Mesenchymal stem cell (in vitro differentiated cells and primary cell): ENCODE measurements at regions not wholly inside any gene's neighbourhood (a gene's known extent, or its start where the extent isn't known, plus 50 kb on each side); places are given as distances from the start of the nearest gene placed in this dataset.

Experiments
- DNase-seq: peaks from one replicate; pipeline ENCODE4 v3.0.0-alpha.2; 2013
- H2AFZ ChIP-seq: one replicate; pipeline ENCODE4 v1.6.1; 2013; ENCODE audit warnings: low read depth, mild to moderate bottlenecking, control low read depth, inconsistent platforms, low read length, moderate library complexity
- H2AK5ac ChIP-seq: 2 replicates; pipeline ENCODE4 v1.6.1; 2013; ENCODE audit warnings: low read length, moderate library complexity, mild to moderate bottlenecking, inconsistent platforms; ENCODE audit not compliant: severe bottlenecking
- H2BK120ac ChIP-seq: one replicate; pipeline ENCODE4 v1.6.1; 2013; ENCODE audit warnings: low read depth, mild to moderate bottlenecking, inconsistent platforms, low read length, moderate library complexity
- H2BK12ac ChIP-seq, 2 experiments: one replicate each; pipeline ENCODE4 v1.6.1; 2013; ENCODE audit warnings: inconsistent platforms in 2 of 2, low read length in 2 of 2, mild to moderate bottlenecking in 2 of 2, moderate library complexity in 2 of 2, control low read depth in 1 of 2
- H2BK15ac ChIP-seq: one replicate; pipeline ENCODE4 v1.6.1; 2013; ENCODE audit warnings: mild to moderate bottlenecking, low read depth, inconsistent platforms; ENCODE audit not compliant: poor library complexity, severe bottlenecking
- H2BK5ac ChIP-seq: 2 replicates; pipeline ENCODE4 v1.6.1; 2013; ENCODE audit warnings: low read depth, mild to moderate bottlenecking, low read length, control low read depth, inconsistent platforms; ENCODE audit not compliant: poor library complexity, severe bottlenecking
- H3K14ac ChIP-seq, 2 experiments: one replicate each; pipeline ENCODE4 v1.6.1; 2013; ENCODE audit warnings: inconsistent platforms in 2 of 2, low read length in 2 of 2, control low read depth in 1 of 2, mild to moderate bottlenecking in 1 of 2, moderate library complexity in 1 of 2
- H3K18ac ChIP-seq, 2 experiments: one replicate each; pipeline ENCODE4 v1.6.1; 2013; ENCODE audit warnings: inconsistent platforms in 2 of 2, low read length in 2 of 2, control low read depth in 1 of 2, low read depth in 1 of 2, mild to moderate bottlenecking in 1 of 2
- H3K23ac ChIP-seq, 2 experiments: one replicate each; pipeline ENCODE4 v1.6.1; 2013; ENCODE audit warnings: inconsistent platforms in 2 of 2, low read length in 2 of 2, mild to moderate bottlenecking in 2 of 2, moderate library complexity in 2 of 2, control low read depth in 1 of 2
- H3K27ac ChIP-seq: 2 replicates; pipeline ENCODE4 v1.5.1; 2013; ENCODE audit warnings: mild to moderate bottlenecking, moderate library complexity, low read length, control low read depth, inconsistent platforms; ENCODE audit not compliant: poor library complexity, severe bottlenecking
- H3K27me3 ChIP-seq, 2 experiments: 2 replicates each; pipeline versions ENCODE4 v1.6.1 to v1.7.0; 2013; ENCODE audit warnings: low read length in 2 of 2, mild to moderate bottlenecking in 2 of 2, moderate library complexity in 2 of 2, control low read depth in 1 of 2, inconsistent platforms in 1 of 2; ENCODE audit not compliant: control insufficient read depth in 1 of 2, insufficient read depth in 1 of 2
- H3K36me3 ChIP-seq, 2 experiments: 2 replicates each; pipeline versions ENCODE4 v1.6.1 to v1.7.0; 2013; ENCODE audit warnings: low read length in 2 of 2, control low read depth in 1 of 2, inconsistent platforms in 1 of 2, low read depth in 1 of 2, mild to moderate bottlenecking in 1 of 2; ENCODE audit not compliant: insufficient read depth in 2 of 2, control insufficient read depth in 1 of 2
- H3K4ac ChIP-seq, 2 experiments: one replicate each; pipeline ENCODE4 v1.6.1; 2013; ENCODE audit warnings: inconsistent platforms in 2 of 2, low read length in 2 of 2, mild to moderate bottlenecking in 2 of 2, moderate library complexity in 2 of 2, control low read depth in 1 of 2, low read depth in 1 of 2
- H3K4me1 ChIP-seq: 2 replicates; pipeline ENCODE4 v1.6.1; 2013; ENCODE audit warnings: low read depth, low read length, control low read depth; ENCODE audit not compliant: control insufficient read depth, insufficient read depth
- H3K4me2 ChIP-seq: 2 replicates; pipeline ENCODE4 v1.6.1; 2013; ENCODE audit warnings: low read length, mild to moderate bottlenecking, inconsistent platforms; ENCODE audit not compliant: poor library complexity, severe bottlenecking
- H3K4me3 ChIP-seq, 2 experiments: 2 replicates each; pipeline versions ENCODE4 v1.5.1 to v1.7.0; 2013; ENCODE audit warnings: low read length in 2 of 2, mild to moderate bottlenecking in 2 of 2, control low read depth in 1 of 2, low read depth in 1 of 2; ENCODE audit not compliant: insufficient read depth in 1 of 2
- H3K79me1 ChIP-seq: replicated peaks from 2 replicates; pipeline ENCODE4 v1.6.1; 2013; ENCODE audit warnings: mild to moderate bottlenecking, control low read depth, low read length, inconsistent platforms; ENCODE audit not compliant: poor library complexity, severe bottlenecking
- H3K9ac ChIP-seq: 2 replicates; pipeline ENCODE4 v1.7.0; 2013; ENCODE audit warnings: mild to moderate bottlenecking, low read length, moderate library complexity
- H3K9me3 ChIP-seq: 2 replicates; pipeline ENCODE4 v1.7.0; 2013; ENCODE audit warnings: mild to moderate bottlenecking, low read length; ENCODE audit not compliant: control insufficient read depth
- H4K8ac ChIP-seq: one replicate; pipeline ENCODE4 v1.6.1; 2013; ENCODE audit warnings: inconsistent platforms, mild to moderate bottlenecking, low read length, moderate library complexity
- H4K91ac ChIP-seq: one replicate; pipeline ENCODE4 v1.6.1; 2013; ENCODE audit warnings: mild to moderate bottlenecking, low read length, inconsistent platforms
- WGBS: methylation state at CpG from one replicate; pipeline ENCODE4 v1.1.7; 2013; ENCODE audit warnings: mixed read lengths; 5-methylcytosine and 5-hydroxymethylcytosine counted together

GRCh38 chr13:91101381-91101780 lies 246.1 kb upstream of the MIR17HG start:
- H2BK5ac ChIP-seq, result no peak overlapping the region
- no peak overlapping the region for H2AK5ac ChIP-seq
- H3K9me3 ChIP-seq, result no peaks in the 10 kb centered on the region
- H3K18ac ChIP-seq, result no peak overlapping the region
- H3K9ac ChIP-seq, result no peak overlapping the region
- H3K36me3 ChIP-seq, result no peaks in the 10 kb centered on the region
- H2BK120ac ChIP-seq, result no peak overlapping the region
- no peak overlapping the region for H3K23ac ChIP-seq
- no peak overlapping the region for H2BK15ac ChIP-seq
- no peak overlapping the region for H3K14ac ChIP-seq
- H3K79me1 ChIP-seq, result no peaks in the 10 kb centered on the region
- no peak overlapping the region for H3K4me3 ChIP-seq
- no peak overlapping the region for H3K4me2 ChIP-seq
- no peak overlapping the region for H4K8ac ChIP-seq
- H3K4me1 ChIP-seq, result no peaks in the 10 kb centered on the region
- H2AFZ ChIP-seq, result no peak overlapping the region
- WGBS, result 66% methylated on average over 2 of the region's 2 CpGs
- no peak overlapping the region for H4K91ac ChIP-seq
- H3K27ac ChIP-seq, result no peak overlapping the region
- H3K4ac ChIP-seq, result no peak overlapping the region
- H3K27me3 ChIP-seq, result no peaks in the 10 kb centered on the region
- DNase-seq, result no peak
- H2BK12ac ChIP-seq, result no peak overlapping the region

- H4K91ac ChIP-seq, result no peak overlapping the region
- H3K27me3 ChIP-seq, result no peaks in the 10 kb centered on the region
- H3K9ac ChIP-seq, result no peak overlapping the region
- H3K79me1 ChIP-seq, result no peaks in the 10 kb centered on the region
- peak overlapping the region; percentile 57 for H2BK5ac ChIP-seq
- H4K8ac ChIP-seq, result no peak overlapping the region
- no peaks in the 10 kb centered on the region for H3K36me3 ChIP-seq
- H3K9me3 ChIP-seq, result no peaks in the 10 kb centered on the region
- no peak overlapping the region for H3K4ac ChIP-seq
- H3K14ac ChIP-seq, result no peak overlapping the region
- 69% methylated on average over 2 of the region's 3 CpGs for WGBS
- H3K27ac ChIP-seq, result no peak overlapping the region
- H3K4me1 ChIP-seq, result no peaks in the 10 kb centered on the region
- H3K18ac ChIP-seq, result no peak overlapping the region
- no peak overlapping the region for H3K23ac ChIP-seq
- H3K4me3 ChIP-seq, result no peak overlapping the region
- H2BK15ac ChIP-seq, result no peak overlapping the region
- H2BK120ac ChIP-seq, result no peak overlapping the region
- no peak overlapping the region for H2AK5ac ChIP-seq
- H2BK12ac ChIP-seq, result no peak overlapping the region
- no peak overlapping the region for H2AFZ ChIP-seq
- no peak for DNase-seq
- H3K4me2 ChIP-seq, result no peak overlapping the region
Observed at GRCh38 chr13:91105270-91105669, 242.2 kb upstream of the MIR17HG start.

- no peak overlapping the region for H3K9ac ChIP-seq
- no peak overlapping the region for H3K18ac ChIP-seq
- no peak overlapping the region for H2BK5ac ChIP-seq
- no peaks in the 10 kb centered on the region for H3K9me3 ChIP-seq
- no peak overlapping the region for H4K91ac ChIP-seq
- no peaks in the 10 kb centered on the region for H3K27me3 ChIP-seq
- H2BK12ac ChIP-seq, result no peak overlapping the region
- no peak overlapping the region for H3K4ac ChIP-seq
- DNase-seq, result no peak
- no peak overlapping the region for H2AFZ ChIP-seq
- H3K36me3 ChIP-seq, result no peaks in the 10 kb centered on the region
- no CpG with 5 or more reads among the region's 2 CpGs for WGBS
- no peak overlapping the region for H2BK15ac ChIP-seq
- H3K27ac ChIP-seq, result no peak overlapping the region
- no peak overlapping the region for H3K4me3 ChIP-seq
- no peak overlapping the region for H4K8ac ChIP-seq
- H3K23ac ChIP-seq, result no peak overlapping the region
- no peak overlapping the region for H2AK5ac ChIP-seq
- H3K14ac ChIP-seq, result no peak overlapping the region
- no peak overlapping the region for H3K4me2 ChIP-seq
- H3K79me1 ChIP-seq, result no peaks in the 10 kb centered on the region
- H3K4me1 ChIP-seq, result no peaks in the 10 kb centered on the region
- H2BK120ac ChIP-seq, result no peak overlapping the region
Observed at GRCh38 chr13:91106565-91106964, 240.9 kb upstream of the MIR17HG start.

GRCh38 chr13:91108315-91108714 lies 239.2 kb upstream of the MIR17HG start:
- no peak overlapping the region for H2AFZ ChIP-seq
- H4K8ac ChIP-seq, result no peak overlapping the region
- no peak overlapping the region for H2BK120ac ChIP-seq
- no peak overlapping the region for H3K4ac ChIP-seq
- H3K4me3 ChIP-seq, result no peak overlapping the region
- no peak overlapping the region for H3K4me2 ChIP-seq
- no peak overlapping the region for H3K27ac ChIP-seq
- H3K79me1 ChIP-seq, result no peaks in the 10 kb centered on the region
- no peak overlapping the region for H3K9ac ChIP-seq
- no peak overlapping the region for H2BK15ac ChIP-seq
- H2BK5ac ChIP-seq, result no peak overlapping the region
- H3K9me3 ChIP-seq, result no peaks in the 10 kb centered on the region
- H3K18ac ChIP-seq, result no peak overlapping the region
- no peaks in the 10 kb centered on the region for H3K27me3 ChIP-seq
- H3K4me1 ChIP-seq, result no peaks in the 10 kb centered on the region
- 92% methylated on average over 1 of the region's 1 CpG for WGBS
- H2AK5ac ChIP-seq, result no peak overlapping the region
- no peak for DNase-seq
- no peaks in the 10 kb centered on the region for H3K36me3 ChIP-seq
- no peak overlapping the region for H2BK12ac ChIP-seq
- no peak overlapping the region for H3K23ac ChIP-seq
- H3K14ac ChIP-seq, result no peak overlapping the region
- H4K91ac ChIP-seq, result no peak overlapping the region
